A673 (cell line): ENCODE measurements at regions not wholly inside any gene's neighbourhood (a gene's known extent, or its start where the extent isn't known, plus 50 kb on each side); places are given as distances from the start of the nearest gene placed in this dataset.

Experiments used
- BruUV-seq: library from RNA; stranded (reverse); fragments of 400-500 nt; replicated peaks from 2 replicates; lab custom pipeline; 2021; lab: Mats Ljungman, UMichigan
- CTCF ChIA-PET: fragments of 300-600 bp; sonication (Branson Sonifier 250); formaldehyde crosslinking; loops from one replicate; lab custom pipeline; 2022; ENCODE audit warnings: antibody characterized with exemption; lab: Charles Lee
- POLR2A ChIA-PET: fragments of 300-600 bp; sonication (Branson Sonifier 250); formaldehyde crosslinking; loops from one replicate; lab custom pipeline; 2022; ENCODE audit warnings: antibody characterized with exemption; ENCODE audit not compliant: low non-redundant PET; lab: Charles Lee
- DNase-seq: peaks from one replicate; pipeline ENCODE4 v3.0.0-alpha.2; 2015; ENCODE audit warnings: low spot score
- H3K27ac ChIP-seq: fragments of 200-600 bp; sonication (generic); 2 replicates; pipeline ENCODE4 v1.5.1; 2016; ENCODE audit warnings: mixed run types, low read depth, mild to moderate bottlenecking, mixed read lengths, antibody characterized with exemption, low read length; ENCODE audit not compliant: poor library complexity, severe bottlenecking
- H3K27me3 ChIP-seq: fragments of 200-600 bp; sonication (generic); replicated peaks from 2 replicates; pipeline ENCODE4 v1.6.1; 2017; ENCODE audit warnings: mixed run types, low read depth, mild to moderate bottlenecking, mixed read lengths, antibody characterized with exemption, low read length; ENCODE audit not compliant: insufficient read depth, poor library complexity
- H3K36me3 ChIP-seq: fragments of 200-600 bp; sonication (generic); 2 replicates; pipeline ENCODE4 v1.6.1; 2016; ENCODE audit warnings: mixed run types, mild to moderate bottlenecking, mixed read lengths, antibody characterized with exemption, low read length; ENCODE audit not compliant: insufficient read depth, poor library complexity, severe bottlenecking
- H3K4me1 ChIP-seq: fragments of 200-600 bp; sonication (generic); 2 replicates; pipeline ENCODE4 v1.6.1; 2017; ENCODE audit warnings: mixed run types, mild to moderate bottlenecking, mixed read lengths, antibody characterized with exemption, low read length; ENCODE audit not compliant: insufficient read depth, poor library complexity, severe bottlenecking
- H3K4me3 ChIP-seq: fragments of 200-600 bp; sonication (generic); 2 replicates; pipeline ENCODE4 v1.5.1; 2016; ENCODE audit warnings: low read depth, mixed run types, mild to moderate bottlenecking, mixed read lengths, low read length; ENCODE audit not compliant: poor library complexity, severe bottlenecking
- H3K9me3 ChIP-seq: fragments of 200-600 bp; sonication (generic); 2 replicates; pipeline ENCODE4 v1.6.1; 2016; ENCODE audit warnings: mixed run types, low read depth, mild to moderate bottlenecking, mixed read lengths, antibody characterized with exemption, low read length; ENCODE audit not compliant: poor library complexity, severe bottlenecking
- EZH2 ChIP-seq: fragments of 200-600 bp; sonication (generic); IDR thresholded peaks from 2 replicates; pipeline ENCODE4 v1.6.1; 2017; ENCODE audit warnings: borderline replicate concordance, low read depth, mild to moderate bottlenecking, mixed read lengths, antibody characterized with exemption, low read length; ENCODE audit not compliant: poor library complexity, severe bottlenecking
- intact Hi-C: fragments of 100-400 bp; cut with micrococcal nuclease; formaldehyde crosslinking; loops from one replicate; pipeline ENCODE4 v1.10.0; 2022; ENCODE audit not compliant: unreplicated experiment
- TF ChIP-seq, protein P1 (sequence below): fragments of 300-800, 200-600 bp; sonication (generic); conservative IDR thresholded peaks from 2 replicates; pipeline ENCODE4 v1.5.1; 2017; ENCODE audit warnings: low read depth, mild to moderate bottlenecking, antibody characterized with exemption, low read length, moderate library complexity, mixed read lengths

DNA sequence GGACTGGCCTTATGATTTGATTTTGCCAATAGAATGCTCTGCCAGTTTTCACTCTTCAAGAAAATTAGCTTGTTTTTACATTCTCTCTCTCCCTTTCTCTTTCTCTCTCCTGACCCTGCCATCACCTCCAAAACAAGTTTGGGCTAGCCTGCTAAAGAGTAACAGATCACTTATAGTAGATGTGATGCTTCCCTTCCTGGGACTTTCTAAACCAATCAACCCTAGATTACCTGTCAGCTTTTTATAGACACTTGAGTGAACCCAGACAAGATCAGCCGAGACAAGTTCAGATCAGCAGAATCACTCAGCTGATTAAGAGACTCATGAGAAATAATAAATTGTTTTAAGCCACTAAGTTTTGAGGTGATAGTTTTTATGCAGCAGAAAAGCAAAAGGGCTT lies 521.2 kb downstream of the ANKRD50 start:
- POLR2A ChIA-PET: interaction anchor here (0.6 kb wide), 1 partner anchor 753 kb away, joined by 3 read pairs; no protein-coding TSS in a partner anchor
- no peak for TF ChIP-seq EZH2
- no peaks in the 10 kb centered on the region for H3K4me1 ChIP-seq
- no peaks in the 10 kb centered on the region for H3K27me3 ChIP-seq
- no peak overlapping the region for H3K4me3 ChIP-seq
- BruUV-seq: no TSS peak
- no peak for DNase-seq
- intact Hi-C loops: no loop called here
- no peak overlapping the region for H3K27ac ChIP-seq
- no peaks in the 10 kb centered on the region for H3K36me3 ChIP-seq
- no peaks in the 10 kb centered on the region for H3K9me3 ChIP-seq
- CTCF ChIA-PET: interaction anchor here (0.5 kb wide), 1 partner anchor 601 kb away, joined by 8 read pairs; no protein-coding TSS in a partner anchor

DNA sequence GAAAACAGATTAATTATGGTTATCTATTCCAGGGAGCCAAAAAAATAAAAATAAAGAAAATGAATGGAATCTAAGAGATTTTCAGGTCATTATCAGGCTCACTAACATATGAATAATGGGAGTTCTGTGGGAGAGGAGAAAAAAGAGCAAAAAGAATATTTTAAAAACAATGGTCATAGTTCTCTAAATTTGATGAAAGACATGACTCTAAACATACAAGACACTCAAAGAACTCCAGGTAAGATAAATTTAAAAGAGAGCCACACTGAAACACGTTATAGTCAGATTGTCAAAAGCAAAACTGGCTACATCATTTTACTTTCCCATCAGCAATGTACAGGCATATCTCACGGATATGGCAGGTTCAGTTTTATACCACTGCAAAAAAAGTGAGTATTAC lies 520.0 kb downstream of the ANKRD50 start:
- Histone ChIP-seq H3K27ac (no peak overlapping the region), H3K27me3 (no peaks in the 10 kb centered on the region), H3K4me3 (no peak overlapping the region), H3K36me3 (no peaks in the 10 kb centered on the region), H3K9me3 (no peaks in the 10 kb centered on the region), H3K4me1 (no peaks in the 10 kb centered on the region)
- BruUV-seq: no TSS peak
- no peak for DNase-seq
- ChIA-PET CTCF (no interaction called here), POLR2A (no interaction called here)
- intact Hi-C loops: no loop called here
- TF ChIP-seq, protein P1, sequence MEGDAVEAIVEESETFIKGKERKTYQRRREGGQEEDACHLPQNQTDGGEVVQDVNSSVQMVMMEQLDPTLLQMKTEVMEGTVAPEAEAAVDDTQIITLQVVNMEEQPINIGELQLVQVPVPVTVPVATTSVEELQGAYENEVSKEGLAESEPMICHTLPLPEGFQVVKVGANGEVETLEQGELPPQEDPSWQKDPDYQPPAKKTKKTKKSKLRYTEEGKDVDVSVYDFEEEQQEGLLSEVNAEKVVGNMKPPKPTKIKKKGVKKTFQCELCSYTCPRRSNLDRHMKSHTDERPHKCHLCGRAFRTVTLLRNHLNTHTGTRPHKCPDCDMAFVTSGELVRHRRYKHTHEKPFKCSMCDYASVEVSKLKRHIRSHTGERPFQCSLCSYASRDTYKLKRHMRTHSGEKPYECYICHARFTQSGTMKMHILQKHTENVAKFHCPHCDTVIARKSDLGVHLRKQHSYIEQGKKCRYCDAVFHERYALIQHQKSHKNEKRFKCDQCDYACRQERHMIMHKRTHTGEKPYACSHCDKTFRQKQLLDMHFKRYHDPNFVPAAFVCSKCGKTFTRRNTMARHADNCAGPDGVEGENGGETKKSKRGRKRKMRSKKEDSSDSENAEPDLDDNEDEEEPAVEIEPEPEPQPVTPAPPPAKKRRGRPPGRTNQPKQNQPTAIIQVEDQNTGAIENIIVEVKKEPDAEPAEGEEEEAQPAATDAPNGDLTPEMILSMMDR: no peak
- TF ChIP-seq EZH2: no peak

DNA sequence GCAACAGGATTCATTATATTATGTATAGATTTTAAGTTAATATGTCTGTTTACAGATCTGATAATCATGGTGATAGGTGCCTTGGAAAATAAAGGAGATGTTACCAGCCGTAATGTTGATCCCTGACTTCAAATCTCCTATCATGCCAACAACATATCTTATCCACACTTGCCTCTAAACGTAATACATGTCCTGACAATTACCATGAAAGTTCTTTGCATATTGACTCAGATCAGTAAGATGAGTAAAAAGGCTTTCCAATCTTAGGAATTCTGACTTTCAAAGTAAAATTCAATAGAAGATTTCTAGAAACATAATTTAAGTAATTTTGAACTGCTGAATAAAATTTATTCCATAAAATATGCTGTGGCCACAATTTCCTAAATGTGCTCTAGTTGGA lies 513.3 kb downstream of the ANKRD50 start:
- no TSS peak for BruUV-seq
- POLR2A ChIA-PET: no interaction called here

DNA sequence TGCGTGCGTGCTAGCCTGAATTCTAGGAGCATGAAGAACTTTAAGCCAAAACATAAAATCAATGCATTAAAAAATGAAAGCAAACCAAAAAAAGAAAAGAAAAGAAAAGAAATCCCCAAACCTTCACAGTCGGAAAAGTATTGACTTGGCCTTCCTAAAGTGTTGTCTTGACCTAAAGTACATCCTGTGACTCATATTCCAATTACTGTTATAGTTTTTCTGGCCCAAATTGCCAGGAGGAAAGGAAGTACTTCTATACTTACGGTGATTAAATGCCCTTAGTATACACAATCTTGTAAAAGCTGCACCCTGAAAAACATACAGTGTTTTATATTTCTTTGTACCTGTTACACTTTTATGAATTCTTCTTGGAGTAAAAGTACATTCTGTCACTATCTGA lies 512.8 kb downstream of the ANKRD50 start:
- H3K4me1 ChIP-seq: peaks cover 5% of the 10 kb centered on the region
- no peak overlapping the region for H3K27ac ChIP-seq
- POLR2A ChIA-PET: no interaction called here
- no peaks in the 10 kb centered on the region for H3K36me3 ChIP-seq
- BruUV-seq: no TSS peak
- H3K27me3 ChIP-seq: no peaks in the 10 kb centered on the region
- DNase-seq: peak; percentile 68
- intact Hi-C loops: no loop called here
- H3K9me3 ChIP-seq: no peaks in the 10 kb centered on the region
- CTCF ChIA-PET: no interaction called here
- no peak overlapping the region for H3K4me3 ChIP-seq
- no peak for TF ChIP-seq EZH2
- TF ChIP-seq, protein P1: no peak

More for the DNA sequence above, 513.3 kb downstream of the ANKRD50 start:
- H3K27ac ChIP-seq: no peak overlapping the region
- intact Hi-C loops: no loop called here
- no peaks in the 10 kb centered on the region for H3K36me3 ChIP-seq
- H3K27me3 ChIP-seq: no peaks in the 10 kb centered on the region
- H3K4me3 ChIP-seq: no peak overlapping the region
- CTCF ChIA-PET: no interaction called here
- TF ChIP-seq EZH2: no peak
- TF ChIP-seq, protein P1: no peak
- DNase-seq: no peak
- H3K9me3 ChIP-seq: no peaks in the 10 kb centered on the region
- H3K4me1 ChIP-seq: peaks cover 5% of the 10 kb centered on the region
